DMS53 treated with DMSO at 0.1 percent for 48 hours (cell line): ENCODE measurements at regions not wholly inside any gene's neighbourhood (a gene's known extent, or its start where the extent isn't known, plus 50 kb on each side); places are given as distances from the start of the nearest gene placed in this dataset.
A peak's percentile ranks its signal among the peaks of the same experiment; 100 is the strongest.

Source experiments
- DNase-seq: peaks from one replicate; lab custom pipeline; 2025; ENCODE audit not compliant: unreplicated experiment; lab: John Stamatoyannopoulos, UW

DNA sequence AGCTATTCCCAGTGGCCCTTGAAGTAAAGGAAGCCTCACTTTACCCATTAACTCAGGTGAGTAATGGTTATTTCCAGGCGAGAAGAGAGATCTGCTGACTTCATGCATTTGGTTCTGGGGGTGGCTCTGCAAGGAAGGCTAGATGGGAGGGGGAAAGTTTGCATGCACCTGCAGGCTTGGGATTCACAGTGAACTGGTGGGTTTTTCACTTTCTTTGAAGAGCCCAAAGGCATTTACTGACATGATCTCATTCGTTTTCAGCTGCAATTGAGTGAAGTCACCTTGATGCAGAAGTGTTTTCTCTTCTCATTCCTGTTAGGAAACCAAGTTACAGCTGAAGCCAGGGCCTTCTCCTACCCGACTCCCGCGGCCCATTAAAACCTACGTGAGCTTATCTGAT is 131.0 kb upstream of the N4BP1 start:
- no peak for DNase-seq

DNA sequence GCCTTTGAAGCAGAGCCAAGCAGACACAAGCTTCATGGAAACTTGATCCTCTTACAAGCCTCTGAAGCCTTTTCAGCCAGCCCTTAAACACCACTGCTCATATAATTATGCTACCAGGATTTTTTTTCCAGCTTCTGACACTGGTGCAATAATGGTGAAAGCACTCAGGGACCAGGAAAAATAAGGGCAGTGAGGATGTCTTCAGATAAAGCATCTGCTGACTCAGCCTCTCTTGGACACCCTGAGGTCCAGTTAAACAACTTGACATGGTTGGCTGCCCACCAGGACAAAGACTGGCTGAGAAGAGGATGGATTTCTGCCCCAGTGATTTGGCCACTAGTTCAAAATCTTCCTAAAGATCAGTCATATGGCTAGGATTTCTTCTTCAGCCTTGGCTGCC is 124.2 kb upstream of the N4BP1 start:
- no peak for DNase-seq

DNA sequence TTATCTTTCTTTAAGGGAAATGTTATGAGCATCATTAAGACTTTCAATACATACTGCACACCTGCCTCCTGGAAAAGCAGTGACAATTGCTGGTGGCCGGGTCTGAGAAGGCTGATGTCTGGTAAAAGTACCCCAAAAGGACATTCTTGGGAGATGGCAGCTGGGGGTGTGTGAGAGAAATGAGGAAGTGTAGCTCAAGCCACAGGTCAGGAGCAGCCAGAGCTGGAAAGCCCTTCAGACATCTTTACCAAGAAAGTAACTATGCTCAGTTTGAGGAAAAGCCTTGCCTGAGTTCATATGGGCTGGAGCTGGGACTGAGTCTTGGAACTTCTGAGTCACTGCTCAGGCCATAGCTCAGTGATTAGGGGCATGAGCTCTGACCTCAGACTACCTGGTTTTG is 94.7 kb upstream of the N4BP1 start:
- DNase-seq = no peak

DNA sequence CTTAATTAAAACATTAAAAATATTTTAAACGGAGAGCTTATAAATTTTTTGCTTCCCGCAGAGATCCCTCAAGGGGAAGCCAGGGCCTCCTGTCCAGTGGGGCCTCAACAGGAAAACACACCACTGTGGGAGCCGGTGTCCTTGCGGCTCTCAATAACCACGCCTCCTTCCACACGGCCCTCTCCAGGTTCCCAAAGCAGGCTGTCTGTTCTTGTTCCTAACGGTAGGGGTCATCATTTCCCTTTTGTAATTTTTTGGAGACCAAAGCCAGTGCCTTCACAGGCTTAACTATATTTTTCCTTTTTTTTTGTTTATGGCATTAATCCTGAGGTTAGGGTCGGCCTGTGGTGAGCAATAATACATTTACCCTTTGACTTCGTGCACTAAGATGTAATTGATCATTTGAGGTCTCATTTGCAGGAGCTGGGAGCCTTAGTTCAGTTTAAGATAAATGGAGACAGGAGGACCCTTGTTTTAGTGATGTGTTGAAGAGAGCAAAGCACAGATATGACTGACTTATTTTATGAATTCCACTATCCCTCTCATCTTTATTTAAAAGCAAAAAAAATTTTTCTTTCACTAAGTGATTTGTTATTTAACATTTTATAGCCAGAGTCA is 77.5 kb upstream of the N4BP1 start:
- DNase-seq = peak; percentile 64

DNA sequence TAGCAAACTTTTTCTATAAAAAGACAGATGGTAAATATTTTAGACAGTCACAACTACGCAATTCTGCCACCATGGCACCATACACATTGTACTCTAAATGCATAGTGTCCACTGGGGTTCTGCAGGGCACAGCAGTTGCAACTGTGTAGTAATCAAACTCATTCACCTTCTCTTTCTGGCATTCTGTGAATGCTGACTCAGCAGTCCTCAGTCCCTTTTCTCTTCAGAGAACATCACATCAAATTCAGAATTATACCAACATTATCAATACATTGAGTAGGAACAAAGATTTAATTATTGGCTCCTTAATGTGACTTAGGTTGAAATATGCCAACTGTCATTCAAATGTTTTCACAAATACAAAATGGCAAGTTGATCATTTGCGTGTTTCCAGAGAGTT is 74.2 kb upstream of the N4BP1 start:
- no peak for DNase-seq

DNA sequence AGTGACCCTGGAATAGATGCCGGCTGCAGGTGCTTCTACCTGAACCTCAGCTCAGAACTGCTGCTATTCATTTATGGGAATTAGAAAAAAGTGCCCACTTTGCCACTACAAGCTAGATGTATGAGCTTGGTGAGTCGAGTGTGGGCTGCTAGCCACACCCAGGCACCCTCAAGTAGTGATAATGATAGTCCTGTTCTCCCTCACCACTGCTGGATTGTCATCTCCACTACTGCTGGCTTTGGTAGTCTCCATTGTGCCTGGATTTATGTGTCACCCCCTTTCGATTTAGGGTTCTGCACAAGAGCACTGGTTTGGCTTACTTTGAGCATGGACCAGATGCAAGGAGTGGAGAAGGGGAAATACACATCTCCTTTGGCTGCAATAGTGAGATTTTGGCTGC is 73.0 kb upstream of the N4BP1 start:
- no peak for DNase-seq

DNA sequence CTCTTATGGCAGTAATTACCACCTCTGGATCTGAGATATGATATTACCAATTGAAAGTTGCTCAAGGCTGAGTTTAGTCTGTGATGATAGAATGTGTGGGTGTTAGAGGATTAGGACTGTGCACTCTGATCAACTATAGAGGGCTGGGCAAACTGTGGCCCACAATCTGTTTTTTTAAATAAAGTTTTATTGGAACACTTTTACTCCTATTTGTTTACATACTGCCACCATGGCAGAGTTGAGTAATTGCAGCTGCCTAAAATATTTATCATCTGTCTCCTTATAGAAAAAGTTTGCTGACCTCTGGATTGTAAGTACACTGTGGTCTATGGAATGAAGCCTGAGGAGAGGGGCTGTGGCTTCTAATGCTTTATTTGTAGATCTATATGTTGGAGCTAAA is 71.5 kb upstream of the N4BP1 start:
- no peak for DNase-seq

DNA sequence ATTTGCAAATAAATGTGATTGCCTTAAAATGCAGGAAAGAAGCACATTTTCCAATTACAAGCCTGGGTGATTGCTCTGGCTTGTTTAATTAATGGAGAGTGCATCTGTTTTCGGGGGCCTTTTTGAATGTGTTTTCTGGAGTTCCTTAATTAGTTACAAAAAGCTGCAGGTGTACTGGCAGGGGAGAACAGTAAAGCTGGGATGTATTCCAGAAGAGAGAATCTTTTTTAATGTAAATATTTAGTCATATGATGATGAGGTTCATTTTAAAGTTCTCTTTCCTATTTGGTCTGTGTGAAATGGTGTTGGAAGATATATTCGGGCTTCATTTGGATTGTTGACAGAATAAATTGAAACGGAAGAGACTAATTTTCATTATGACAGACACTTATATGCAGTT is 70.9 kb upstream of the N4BP1 start:
- no peak for DNase-seq

DNA sequence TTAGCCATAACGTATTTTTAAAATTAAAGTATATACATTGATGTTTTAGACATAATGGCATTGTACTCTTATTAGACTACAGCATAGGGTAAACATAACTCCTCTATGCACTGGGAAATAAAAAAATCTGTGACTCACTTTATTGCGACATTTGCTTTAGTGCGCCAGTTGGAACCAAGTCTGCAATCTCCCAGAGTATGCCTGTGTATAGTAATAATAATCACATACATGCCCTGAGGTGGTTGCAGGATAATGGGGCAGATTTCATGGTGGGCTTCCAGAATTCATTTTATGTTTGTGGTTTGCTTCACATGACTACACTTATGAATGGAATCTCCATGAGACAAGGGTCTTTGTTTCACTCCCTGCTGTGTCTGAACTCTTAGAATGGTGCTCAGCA is 66.9 kb upstream of the N4BP1 start:
- DNase-seq = no peak

DNA sequence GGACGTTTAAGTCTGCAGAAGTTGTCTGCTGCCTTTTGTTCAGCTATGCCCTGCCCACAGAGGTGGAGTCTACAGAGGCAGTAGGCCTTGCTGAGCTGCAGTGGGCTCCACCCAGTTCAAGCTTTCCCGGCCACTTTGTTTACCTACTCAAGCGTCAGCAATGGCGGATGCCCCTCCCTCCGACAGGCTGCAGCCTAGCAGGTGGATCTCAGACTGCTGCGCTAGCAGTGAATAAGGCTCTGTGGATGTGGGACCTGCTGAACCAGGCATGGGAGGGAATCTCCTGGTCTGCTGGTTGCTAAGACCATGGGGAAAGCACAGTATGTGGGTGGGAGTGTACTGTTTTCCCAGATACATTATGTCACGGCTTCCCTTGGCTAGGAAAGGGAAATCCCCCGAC is 58.2 kb upstream of the N4BP1 start:
- DNase-seq = peak; percentile 2

DNA sequence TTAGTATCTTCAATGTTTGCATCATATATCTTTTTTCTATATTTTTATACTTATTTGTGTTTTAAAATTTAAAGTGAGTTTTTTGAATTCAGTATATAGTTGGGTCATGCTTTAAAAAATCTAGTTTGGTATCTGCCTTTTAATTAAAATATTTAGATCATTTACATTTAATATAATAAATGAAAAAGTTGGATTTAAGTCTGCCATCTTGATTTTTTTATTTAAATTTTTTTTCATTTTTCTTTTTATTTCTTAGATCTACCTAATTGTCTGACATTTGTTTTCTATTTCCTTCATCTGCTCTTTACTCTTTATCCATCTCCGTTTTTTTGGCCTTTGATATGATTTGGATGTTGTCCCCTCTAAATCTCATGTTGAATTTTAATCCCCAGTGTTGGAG is 50.0 kb upstream of the N4BP1 start:
- DNase-seq = no peak
